ENCODE measurements at regions not wholly inside any gene's neighbourhood (a gene's known extent, or its start where the extent isn't known, plus 50 kb on each side); places are given as distances from the start of the nearest gene placed in this dataset.

GRCh38 chr11:95697614-95698408 is 91.8 kb downstream of the FAM76B start:
- no peak for DNase-seq (ENCODE audit: low read depth, low spot score)
- H3K27ac ChIP-seq: no peak overlapping the region
- H3K4me3 ChIP-seq: no peak overlapping the region
- H3K9me3 ChIP-seq (ENCODE audit: low read depth, low read length): no peaks in the 10 kb centered on the region
- no peak overlapping the region for H3K9ac ChIP-seq (ENCODE audit: insufficient read length)
- TF ChIP-seq EZH2 (IDR thresholded peaks at IDR 0.05) (no peak), FOXP2 (optimal IDR thresholded peaks at IDR 0.05; ENCODE audit: control extremely low read depth, extremely low read length, insufficient read depth) (no peak), POLR2AphosphoS5 (IDR thresholded peaks at IDR 0.05; ENCODE audit: borderline replicate concordance, low read depth, low read length) (no peak)
- H3K36me3 ChIP-seq (ENCODE audit: insufficient read depth, low read length): no peaks in the 10 kb centered on the region

- no peak overlapping the region for H3K9ac ChIP-seq (ENCODE audit: insufficient read length)
Observed at GRCh38 chr11:95695181-95695580, 94.4 kb downstream of the FAM76B start.

GRCh38 chr11:95693298-95693697 is 96.3 kb downstream of the FAM76B start:
- Histone ChIP-seq H3K9me3 (ENCODE audit: low read depth, low read length) (no peaks in the 10 kb centered on the region), H3K4me3 (no peak overlapping the region), H3K36me3 (ENCODE audit: insufficient read depth, low read length) (no peaks in the 10 kb centered on the region), H3K27ac (no peak overlapping the region), H3K9ac (ENCODE audit: insufficient read length) (no peak overlapping the region)
- TF ChIP-seq FOXP2 (optimal IDR thresholded peaks at IDR 0.05; ENCODE audit: control extremely low read depth, extremely low read length, insufficient read depth) (no peak), EZH2 (IDR thresholded peaks at IDR 0.05) (no peak), POLR2AphosphoS5 (IDR thresholded peaks at IDR 0.05; ENCODE audit: borderline replicate concordance, low read depth, low read length) (no peak)
- DNase-seq (ENCODE audit: low read depth, low spot score): no peak

More at GRCh38 chr11:95695181-95695580, 94.4 kb downstream of the FAM76B start:
- no peak overlapping the region for H3K27ac ChIP-seq
- no peak overlapping the region for H3K4me3 ChIP-seq
- no peaks in the 10 kb centered on the region for H3K36me3 ChIP-seq (ENCODE audit: insufficient read depth, low read length)
- no peaks in the 10 kb centered on the region for H3K9me3 ChIP-seq (ENCODE audit: low read depth, low read length)
- DNase-seq (ENCODE audit: low read depth, low spot score): no peak
- TF ChIP-seq FOXP2 (optimal IDR thresholded peaks at IDR 0.05; ENCODE audit: control extremely low read depth, extremely low read length, insufficient read depth) (no peak), EZH2 (IDR thresholded peaks at IDR 0.05) (no peak), POLR2AphosphoS5 (IDR thresholded peaks at IDR 0.05; ENCODE audit: borderline replicate concordance, low read depth, low read length) (no peak)

GRCh38 chr11:95692526-95693260 is 96.9 kb downstream of the FAM76B start:
- Histone ChIP-seq H3K36me3 (ENCODE audit: insufficient read depth, low read length) (no peaks in the 10 kb centered on the region), H3K9ac (ENCODE audit: insufficient read length) (no peak overlapping the region), H3K4me3 (no peak overlapping the region), H3K27ac (no peak overlapping the region), H3K9me3 (ENCODE audit: low read depth, low read length) (no peaks in the 10 kb centered on the region)
- TF ChIP-seq FOXP2 (optimal IDR thresholded peaks at IDR 0.05; ENCODE audit: control extremely low read depth, extremely low read length, insufficient read depth): no peak
- no peak for TF ChIP-seq EZH2 (IDR thresholded peaks at IDR 0.05)
- TF ChIP-seq POLR2AphosphoS5 (IDR thresholded peaks at IDR 0.05; ENCODE audit: borderline replicate concordance, low read depth, low read length): no peak
- DNase-seq (ENCODE audit: low read depth, low spot score): no peak

DNA sequence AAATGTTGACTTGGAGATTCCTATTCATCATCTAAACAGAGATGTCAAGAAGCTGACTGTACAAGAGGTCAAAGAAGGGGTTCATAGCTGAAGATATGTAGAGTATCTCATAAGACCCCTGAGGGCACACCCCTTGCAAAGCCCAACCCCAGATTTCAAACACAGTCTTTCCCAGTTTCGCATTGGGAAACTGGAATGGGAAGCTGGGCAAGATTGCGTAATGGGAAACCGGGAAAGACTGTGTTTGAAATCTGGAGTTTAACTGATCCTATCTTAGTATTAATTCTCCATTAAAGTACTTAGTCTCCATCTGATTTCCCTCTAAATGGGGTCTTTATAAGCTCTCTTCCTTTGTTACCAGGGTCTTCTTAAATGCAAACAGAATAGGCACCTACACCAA is 99.5 kb downstream of the FAM76B start:
- TF ChIP-seq FOXP2 (optimal IDR thresholded peaks at IDR 0.05; ENCODE audit: control extremely low read depth, extremely low read length, insufficient read depth): no peak
- TF ChIP-seq EZH2 (IDR thresholded peaks at IDR 0.05): no peak
- no peak for TF ChIP-seq POLR2AphosphoS5 (IDR thresholded peaks at IDR 0.05; ENCODE audit: borderline replicate concordance, low read depth, low read length)
- Histone ChIP-seq H3K9ac (ENCODE audit: insufficient read length) (no peak overlapping the region), H3K4me3 (no peak overlapping the region), H3K36me3 (ENCODE audit: insufficient read depth, low read length) (no peaks in the 10 kb centered on the region), H3K27ac (no peak overlapping the region), H3K9me3 (ENCODE audit: low read depth, low read length) (no peaks in the 10 kb centered on the region)
- no peak for DNase-seq (ENCODE audit: low read depth, low spot score)

DNA sequence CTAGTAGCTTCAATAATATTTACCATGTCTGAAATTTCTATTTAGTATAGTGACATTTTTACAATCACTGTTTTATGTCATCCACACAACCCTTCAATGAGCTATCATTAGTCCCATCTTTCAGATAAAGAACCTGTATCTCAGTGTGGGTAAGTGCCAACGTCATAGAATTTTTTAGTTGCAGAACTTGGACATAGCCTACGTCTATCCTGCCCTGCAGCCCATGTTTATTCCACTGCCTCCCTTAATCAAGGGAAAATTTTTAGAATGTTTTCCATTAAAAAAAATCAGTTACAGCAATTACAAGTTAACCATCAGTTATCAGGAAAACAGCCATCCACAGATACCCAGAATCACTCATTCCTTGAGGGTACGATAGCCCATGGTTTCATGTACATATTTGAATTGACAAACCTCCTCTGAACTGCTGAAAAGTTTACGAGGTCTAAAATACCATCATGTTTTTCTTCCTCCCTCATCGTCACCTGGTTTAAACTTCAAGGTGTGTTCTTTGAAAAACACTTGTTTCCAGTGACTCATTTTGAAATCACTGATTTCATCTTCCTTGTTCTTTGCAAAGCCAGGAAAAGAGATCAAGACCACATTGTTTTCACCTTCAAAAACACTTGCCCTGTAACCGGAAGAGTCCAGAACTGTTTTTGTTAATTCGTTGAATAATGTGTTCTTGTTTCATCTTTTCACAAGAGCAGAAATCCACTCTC is 100.9 kb downstream of the FAM76B start:
- H3K9ac ChIP-seq (ENCODE audit: insufficient read length): no peak overlapping the region
- H3K27ac ChIP-seq: no peak overlapping the region
- no peak for DNase-seq (ENCODE audit: low read depth, low spot score)
- no peaks in the 10 kb centered on the region for H3K36me3 ChIP-seq (ENCODE audit: insufficient read depth, low read length)
- H3K4me3 ChIP-seq: no peak overlapping the region
- no peak for TF ChIP-seq EZH2 (IDR thresholded peaks at IDR 0.05)
- no peak for TF ChIP-seq FOXP2 (optimal IDR thresholded peaks at IDR 0.05; ENCODE audit: control extremely low read depth, extremely low read length, insufficient read depth)
- TF ChIP-seq POLR2AphosphoS5 (IDR thresholded peaks at IDR 0.05; ENCODE audit: borderline replicate concordance, low read depth, low read length): no peak
- no peaks in the 10 kb centered on the region for H3K9me3 ChIP-seq (ENCODE audit: low read depth, low read length)

GRCh38 chr11:95688015-95688414 is 101.6 kb downstream of the FAM76B start:
- no peaks in the 10 kb centered on the region for H3K9me3 ChIP-seq (ENCODE audit: low read depth, low read length)
- H3K27ac ChIP-seq: no peak overlapping the region
- no peak overlapping the region for H3K4me3 ChIP-seq
- TF ChIP-seq FOXP2 (optimal IDR thresholded peaks at IDR 0.05; ENCODE audit: control extremely low read depth, extremely low read length, insufficient read depth) (no peak), POLR2AphosphoS5 (IDR thresholded peaks at IDR 0.05; ENCODE audit: borderline replicate concordance, low read depth, low read length) (no peak), EZH2 (IDR thresholded peaks at IDR 0.05) (no peak)
- H3K9ac ChIP-seq (ENCODE audit: insufficient read length): no peak overlapping the region
- DNase-seq (ENCODE audit: low read depth, low spot score): no peak
- H3K36me3 ChIP-seq (ENCODE audit: insufficient read depth, low read length): no peaks in the 10 kb centered on the region

DNA sequence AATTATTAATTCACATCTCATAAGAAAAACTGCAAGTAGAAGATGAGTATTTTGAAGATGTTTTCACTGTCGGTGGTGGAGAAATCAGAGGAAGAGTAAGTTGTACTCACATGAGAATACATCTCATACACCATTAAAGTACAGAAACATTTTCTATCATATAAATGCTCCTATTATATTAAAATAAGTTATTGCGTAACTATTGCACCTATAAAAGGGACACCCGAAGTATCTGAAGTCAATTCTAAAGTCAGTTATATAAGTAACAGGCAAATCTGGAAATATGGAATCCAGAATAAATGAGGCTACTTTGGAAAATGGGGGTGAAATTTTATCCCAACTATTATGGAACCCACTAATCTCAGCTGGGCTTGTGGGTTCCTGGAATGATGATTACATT is 103.3 kb downstream of the FAM76B start:
- Histone ChIP-seq H3K4me3 (no peak overlapping the region), H3K36me3 (ENCODE audit: insufficient read depth, low read length) (no peaks in the 10 kb centered on the region), H3K9me3 (ENCODE audit: low read depth, low read length) (no peaks in the 10 kb centered on the region), H3K27ac (no peak overlapping the region), H3K9ac (ENCODE audit: insufficient read length) (no peak overlapping the region)
- TF ChIP-seq EZH2 (IDR thresholded peaks at IDR 0.05): no peak
- TF ChIP-seq POLR2AphosphoS5 (IDR thresholded peaks at IDR 0.05; ENCODE audit: borderline replicate concordance, low read depth, low read length): no peak
- no peak for TF ChIP-seq FOXP2 (optimal IDR thresholded peaks at IDR 0.05; ENCODE audit: control extremely low read depth, extremely low read length, insufficient read depth)
- no peak for DNase-seq (ENCODE audit: low read depth, low spot score)

Measured in SK-N-MC (cell line).